SW480 (cell line): ENCODE measurements at regions not wholly inside any gene's neighbourhood (a gene's known extent, or its start where the extent isn't known, plus 50 kb on each side); places are given as distances from the start of the nearest gene placed in this dataset.
A peak's percentile ranks its signal among the peaks of the same experiment; 100 is the strongest.

Experiments
- DNase-seq: peaks from one replicate; pipeline ENCODE4 v3.0.0-alpha.2; 2016; ENCODE audit warnings: low spot score

GRCh38 chr6:11633741-11634509, 96.4 kb downstream of the TMEM170B start:
- DNase-seq, result no peak

DNA sequence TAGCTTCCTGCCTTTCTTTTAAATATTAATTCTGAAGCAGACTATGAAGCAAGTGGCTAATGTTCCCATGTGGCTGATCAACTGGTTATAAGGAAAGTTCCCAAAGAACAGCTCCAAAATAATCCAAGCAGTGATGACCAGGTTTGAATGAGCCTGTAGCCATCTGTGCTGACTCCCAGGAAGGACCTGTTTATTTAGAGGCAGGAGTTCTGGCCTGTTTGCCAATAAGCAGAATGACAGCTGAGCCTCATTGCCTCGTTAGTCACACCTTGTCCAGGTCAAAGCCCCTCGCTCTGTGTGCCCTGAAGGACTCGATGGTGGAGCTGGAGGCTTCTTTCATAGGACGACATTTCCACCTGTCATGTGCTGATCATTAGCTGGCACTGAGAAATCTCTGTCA, 97.4 kb downstream of the TMEM170B start:
- DNase-seq, result no peak

- DNase-seq, result no peak
These were observed 98.6 kb downstream of the TMEM170B start for GRCh38 chr6:11636121-11636520.

GRCh38 chr6:11637266-11637665, 99.7 kb downstream of the TMEM170B start:
- no peak for DNase-seq

- DNase-seq, result no peak
These were observed 102.1 kb downstream of the TMEM170B start for GRCh38 chr6:11639376-11640235.

GRCh38 chr6:11640486-11640885, 102.9 kb downstream of the TMEM170B start:
- no peak for DNase-seq

GRCh38 chr6:11644071-11644470, 106.5 kb downstream of the TMEM170B start:
- DNase-seq, result no peak

- DNase-seq, result no peak
These were observed 107.1 kb downstream of the TMEM170B start for GRCh38 chr6:11644601-11645000.

- DNase-seq, result no peak
These were observed 107.5 kb downstream of the TMEM170B start for GRCh38 chr6:11645016-11645415.

- DNase-seq, result no peak
These were observed 110.9 kb downstream of the TMEM170B start for GRCh38 chr6:11648436-11648775.

- DNase-seq, result no peak
These were observed 111.3 kb downstream of the TMEM170B start for GRCh38 chr6:11648889-11649288.

- DNase-seq, result no peak
These were observed 112.6 kb downstream of the TMEM170B start for GRCh38 chr6:11650025-11650696.

GRCh38 chr6:11650711-11651110, 113.2 kb downstream of the TMEM170B start:
- no peak for DNase-seq

- peak; percentile 42 for DNase-seq
These were observed 115.6 kb downstream of the TMEM170B start for GRCh38 chr6:11653028-11653583.

DNA sequence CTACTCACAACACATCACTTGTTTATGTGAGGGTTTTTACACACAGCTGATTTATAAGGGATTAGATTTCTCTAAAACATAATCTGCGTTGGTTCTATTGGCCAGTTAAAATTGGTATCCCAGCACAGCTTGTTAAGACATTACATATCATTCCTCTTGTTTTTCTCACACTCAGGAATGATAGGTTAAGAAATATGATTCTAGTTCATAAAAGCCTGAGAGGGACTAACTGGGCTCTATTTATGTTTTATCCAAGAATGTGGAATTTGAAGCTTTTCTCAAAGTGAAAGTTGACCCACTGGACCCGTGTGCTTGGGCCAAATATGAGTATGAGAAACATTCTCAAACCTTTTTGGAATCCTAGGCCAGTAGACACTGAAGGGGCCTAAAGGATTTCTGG, 117.3 kb downstream of the TMEM170B start:
- no peak for DNase-seq

- no peak for DNase-seq
These were observed 118.9 kb downstream of the TMEM170B start for GRCh38 chr6:11656491-11656890.

DNA sequence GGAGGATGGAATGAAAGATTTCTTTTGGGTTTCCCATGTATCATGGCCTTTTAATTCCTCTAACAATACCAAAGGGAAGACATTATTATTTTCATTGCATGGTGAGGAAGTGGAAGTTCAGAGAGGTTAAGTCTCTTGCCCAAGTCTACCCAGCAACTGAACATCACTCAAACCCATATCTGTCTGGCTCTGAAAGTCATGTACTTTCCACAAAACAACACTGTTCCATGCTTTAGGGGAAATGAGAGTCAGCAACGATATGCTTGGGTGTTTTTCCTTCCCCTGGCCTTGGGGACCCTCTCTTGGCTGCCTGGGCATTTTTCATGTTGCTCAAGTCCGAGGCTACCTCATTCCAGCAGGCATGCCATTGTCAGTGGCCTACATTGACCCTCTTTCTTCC, 118.8 kb downstream of the ADTRP start:
- DNase-seq, result no peak

- DNase-seq, result no peak
These were observed 116.3 kb downstream of the ADTRP start for GRCh38 chr6:11662323-11662722.

- no peak for DNase-seq
These were observed 115.1 kb downstream of the ADTRP start for GRCh38 chr6:11663519-11663918.
